ENCODE measurements at regions not wholly inside any gene's neighbourhood (a gene's known extent, or its start where the extent isn't known, plus 50 kb on each side); places are given as distances from the start of the nearest gene placed in this dataset.

- no peaks in the 10 kb centered on the region for H3K4me1 ChIP-seq (ENCODE audit: insufficient read depth, poor library complexity, severe bottlenecking)
- H3K27me3 ChIP-seq (ENCODE audit: insufficient read depth, poor library complexity, severe bottlenecking), result no peaks in the 10 kb centered on the region
- ATAC-seq (ENCODE audit: low read depth) (no peak), DNase-seq (ENCODE audit: low spot score) (no peak)
- H3K36me3 ChIP-seq (ENCODE audit: low read depth), result no peaks in the 10 kb centered on the region
- no peaks in the 10 kb centered on the region for H3K9me3 ChIP-seq (ENCODE audit: severe bottlenecking)
- no peak overlapping the region for H3K27ac ChIP-seq (ENCODE audit: poor library complexity, severe bottlenecking)
- H3K4me3 ChIP-seq (ENCODE audit: severe bottlenecking), result no peak overlapping the region
- no peak for TF ChIP-seq CTCF (IDR thresholded peaks at IDR 0.05; ENCODE audit: poor library complexity, severe bottlenecking)
Measured at GRCh38 chrX:138931212-138931611, 219.7 kb upstream of the FGF13 start.

DNA sequence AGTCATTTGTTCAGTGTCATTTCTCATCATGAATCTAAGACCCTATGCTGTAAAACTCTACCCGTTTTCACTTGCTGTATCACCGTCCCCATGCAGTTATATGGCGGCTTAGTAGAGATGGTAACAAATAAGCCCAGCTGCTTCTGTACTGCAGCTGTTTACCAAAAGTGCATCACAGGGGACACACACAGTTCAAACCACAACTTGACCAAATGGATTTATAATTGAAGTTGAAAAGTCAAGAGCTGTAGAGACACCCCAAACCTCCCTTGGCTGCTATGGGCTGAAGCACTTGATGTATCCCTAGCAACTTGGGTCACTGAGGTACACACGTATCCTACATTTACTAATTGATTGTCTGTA, 219.0 kb upstream of the FGF13 start:
- H3K36me3 ChIP-seq (ENCODE audit: low read depth), result no peaks in the 10 kb centered on the region
- H3K4me3 ChIP-seq (ENCODE audit: severe bottlenecking), result no peak overlapping the region
- no peak overlapping the region for H3K27ac ChIP-seq (ENCODE audit: poor library complexity, severe bottlenecking)
- H3K9me3 ChIP-seq (ENCODE audit: severe bottlenecking), result no peaks in the 10 kb centered on the region
- no peaks in the 10 kb centered on the region for H3K27me3 ChIP-seq (ENCODE audit: insufficient read depth, poor library complexity, severe bottlenecking)
- H3K4me1 ChIP-seq (ENCODE audit: insufficient read depth, poor library complexity, severe bottlenecking), result no peaks in the 10 kb centered on the region
- no peak for ATAC-seq (ENCODE audit: low read depth)
- DNase-seq (ENCODE audit: low spot score), result no peak
- TF ChIP-seq CTCF (IDR thresholded peaks at IDR 0.05; ENCODE audit: poor library complexity, severe bottlenecking), result no peak

- no peaks in the 10 kb centered on the region for H3K9me3 ChIP-seq (ENCODE audit: severe bottlenecking)
- H3K4me3 ChIP-seq (ENCODE audit: severe bottlenecking), result no peak overlapping the region
- H3K36me3 ChIP-seq (ENCODE audit: low read depth), result no peaks in the 10 kb centered on the region
- H3K27ac ChIP-seq (ENCODE audit: poor library complexity, severe bottlenecking), result no peak overlapping the region
- peaks cover 2% of the 10 kb centered on the region for H3K4me1 ChIP-seq (ENCODE audit: insufficient read depth, poor library complexity, severe bottlenecking)
- no peak for ATAC-seq (ENCODE audit: low read depth)
- DNase-seq (ENCODE audit: low spot score), result no peak
- no peaks in the 10 kb centered on the region for H3K27me3 ChIP-seq (ENCODE audit: insufficient read depth, poor library complexity, severe bottlenecking)
- TF ChIP-seq CTCF (IDR thresholded peaks at IDR 0.05; ENCODE audit: poor library complexity, severe bottlenecking), result no peak
Measured at GRCh38 chrX:138929926-138930582, 218.5 kb upstream of the FGF13 start.

- no peak for TF ChIP-seq CTCF (IDR thresholded peaks at IDR 0.05; ENCODE audit: poor library complexity, severe bottlenecking)
- DNase-seq (ENCODE audit: low spot score) (no peak), ATAC-seq (ENCODE audit: low read depth) (no peak)
- Histone ChIP-seq H3K27ac (ENCODE audit: poor library complexity, severe bottlenecking) (no peak overlapping the region), H3K4me3 (ENCODE audit: severe bottlenecking) (no peak overlapping the region), H3K9me3 (ENCODE audit: severe bottlenecking) (no peaks in the 10 kb centered on the region), H3K36me3 (ENCODE audit: low read depth) (no peaks in the 10 kb centered on the region), H3K4me1 (ENCODE audit: insufficient read depth, poor library complexity, severe bottlenecking) (peaks cover 4% of the 10 kb centered on the region), H3K27me3 (ENCODE audit: insufficient read depth, poor library complexity, severe bottlenecking) (no peaks in the 10 kb centered on the region)
Measured at GRCh38 chrX:138928737-138929459, 217.4 kb upstream of the FGF13 start.

- no peak for TF ChIP-seq CTCF (IDR thresholded peaks at IDR 0.05; ENCODE audit: poor library complexity, severe bottlenecking)
- Histone ChIP-seq H3K36me3 (ENCODE audit: low read depth) (no peaks in the 10 kb centered on the region), H3K4me1 (ENCODE audit: insufficient read depth, poor library complexity, severe bottlenecking) (peaks cover 4% of the 10 kb centered on the region), H3K9me3 (ENCODE audit: severe bottlenecking) (no peaks in the 10 kb centered on the region), H3K27me3 (ENCODE audit: insufficient read depth, poor library complexity, severe bottlenecking) (no peaks in the 10 kb centered on the region), H3K27ac (ENCODE audit: poor library complexity, severe bottlenecking) (no peak overlapping the region), H3K4me3 (ENCODE audit: severe bottlenecking) (no peak overlapping the region)
- ATAC-seq (ENCODE audit: low read depth) (peak; percentile 93), DNase-seq (ENCODE audit: low spot score) (no peak)
Measured at GRCh38 chrX:138925330-138925729, 213.8 kb upstream of the FGF13 start.

Data from RWPE2 (cell line).